ENCODE measurements at regions not wholly inside any gene's neighbourhood (a gene's known extent, or its start where the extent isn't known, plus 50 kb on each side); places are given as distances from the start of the nearest gene placed in this dataset.

- Histone ChIP-seq H3K36me3 (ENCODE audit: insufficient read depth, low read length) (no peaks in the 10 kb centered on the region), H3K4me1 (ENCODE audit: control insufficient read depth, insufficient read depth, low read length) (no peaks in the 10 kb centered on the region), H3K4me3 (ENCODE audit: low read length) (no peak overlapping the region), H3K27me3 (ENCODE audit: control insufficient read depth, insufficient read depth, low read length) (no peaks in the 10 kb centered on the region), H3K9ac (ENCODE audit: low read depth, low read length) (no peak overlapping the region), H3K9me3 (replicated peaks; ENCODE audit: low read length) (no peaks in the 10 kb centered on the region), H3K4me2 (ENCODE audit: low read length) (no peak overlapping the region)
These were observed 115.9 kb downstream of the KATNIP start for GRCh38 chr16:27665881-27666280.

GRCh38 chr16:27670071-27670810 lies 120.3 kb downstream of the KATNIP start:
- H3K4me2 ChIP-seq (ENCODE audit: low read length): no peak overlapping the region
- H3K4me1 ChIP-seq (ENCODE audit: control insufficient read depth, insufficient read depth, low read length): no peaks in the 10 kb centered on the region
- H3K9ac ChIP-seq (ENCODE audit: low read depth, low read length): no peak overlapping the region
- H3K27me3 ChIP-seq (ENCODE audit: control insufficient read depth, insufficient read depth, low read length): no peaks in the 10 kb centered on the region
- H3K4me3 ChIP-seq (ENCODE audit: low read length): no peak overlapping the region
- H3K9me3 ChIP-seq (replicated peaks; ENCODE audit: low read length): no peaks in the 10 kb centered on the region
- no peaks in the 10 kb centered on the region for H3K36me3 ChIP-seq (ENCODE audit: insufficient read depth, low read length)

- H3K4me3 ChIP-seq (ENCODE audit: low read length): no peak overlapping the region
- H3K4me2 ChIP-seq (ENCODE audit: low read length): no peak overlapping the region
- H3K4me1 ChIP-seq (ENCODE audit: control insufficient read depth, insufficient read depth, low read length): peaks cover 3% of the 10 kb centered on the region
- H3K36me3 ChIP-seq (ENCODE audit: insufficient read depth, low read length): no peaks in the 10 kb centered on the region
- no peaks in the 10 kb centered on the region for H3K27me3 ChIP-seq (ENCODE audit: control insufficient read depth, insufficient read depth, low read length)
- H3K9ac ChIP-seq (ENCODE audit: low read depth, low read length): no peak overlapping the region
- no peaks in the 10 kb centered on the region for H3K9me3 ChIP-seq (replicated peaks; ENCODE audit: low read length)
These were observed 121.5 kb downstream of the KATNIP start for GRCh38 chr16:27671410-27671809.

- H3K4me3 ChIP-seq (ENCODE audit: low read length): no peak overlapping the region
- H3K4me1 ChIP-seq (ENCODE audit: control insufficient read depth, insufficient read depth, low read length): peaks cover 16% of the 10 kb centered on the region
- peak overlapping the region; percentile 13 for H3K4me2 ChIP-seq (ENCODE audit: low read length)
- no peaks in the 10 kb centered on the region for H3K9me3 ChIP-seq (replicated peaks; ENCODE audit: low read length)
- H3K27me3 ChIP-seq (ENCODE audit: control insufficient read depth, insufficient read depth, low read length): no peaks in the 10 kb centered on the region
- peaks cover 13% of the 10 kb centered on the region for H3K36me3 ChIP-seq (ENCODE audit: insufficient read depth, low read length)
- peak overlapping the region; percentile 14 for H3K9ac ChIP-seq (ENCODE audit: low read depth, low read length)
These were observed 126.9 kb downstream of the KATNIP start for GRCh38 chr16:27676839-27677238.

- Histone ChIP-seq H3K9me3 (replicated peaks; ENCODE audit: low read length) (no peaks in the 10 kb centered on the region), H3K27me3 (ENCODE audit: control insufficient read depth, insufficient read depth, low read length) (no peaks in the 10 kb centered on the region), H3K4me3 (ENCODE audit: low read length) (no peak overlapping the region), H3K9ac (ENCODE audit: low read depth, low read length) (peak overlapping the region; percentile 14), H3K36me3 (ENCODE audit: insufficient read depth, low read length) (peaks cover 14% of the 10 kb centered on the region), H3K4me2 (ENCODE audit: low read length) (peak overlapping the region; percentile 13), H3K4me1 (ENCODE audit: control insufficient read depth, insufficient read depth, low read length) (peaks cover 16% of the 10 kb centered on the region)
These were observed 127.3 kb downstream of the KATNIP start for GRCh38 chr16:27677263-27677662.

GRCh38 chr16:27678955-27679354 lies 129.0 kb downstream of the KATNIP start:
- Histone ChIP-seq H3K27me3 (ENCODE audit: control insufficient read depth, insufficient read depth, low read length) (no peaks in the 10 kb centered on the region), H3K36me3 (ENCODE audit: insufficient read depth, low read length) (peaks cover 16% of the 10 kb centered on the region), H3K9me3 (replicated peaks; ENCODE audit: low read length) (no peaks in the 10 kb centered on the region), H3K9ac (ENCODE audit: low read depth, low read length) (no peak overlapping the region), H3K4me2 (ENCODE audit: low read length) (no peak overlapping the region), H3K4me3 (ENCODE audit: low read length) (no peak overlapping the region), H3K4me1 (ENCODE audit: control insufficient read depth, insufficient read depth, low read length) (peaks cover 16% of the 10 kb centered on the region)

- Histone ChIP-seq H3K4me1 (ENCODE audit: control insufficient read depth, insufficient read depth, low read length) (peaks cover 16% of the 10 kb centered on the region), H3K36me3 (ENCODE audit: insufficient read depth, low read length) (peaks cover 16% of the 10 kb centered on the region), H3K4me2 (ENCODE audit: low read length) (no peak overlapping the region), H3K27me3 (ENCODE audit: control insufficient read depth, insufficient read depth, low read length) (no peaks in the 10 kb centered on the region), H3K9ac (ENCODE audit: low read depth, low read length) (no peak overlapping the region), H3K4me3 (ENCODE audit: low read length) (no peak overlapping the region), H3K9me3 (replicated peaks; ENCODE audit: low read length) (no peaks in the 10 kb centered on the region)
These were observed 130.0 kb downstream of the KATNIP start for GRCh38 chr16:27679899-27680298.

- Histone ChIP-seq H3K27me3 (ENCODE audit: control insufficient read depth, insufficient read depth, low read length) (no peaks in the 10 kb centered on the region), H3K9me3 (replicated peaks; ENCODE audit: low read length) (no peaks in the 10 kb centered on the region), H3K4me3 (ENCODE audit: low read length) (no peak overlapping the region), H3K9ac (ENCODE audit: low read depth, low read length) (no peak overlapping the region), H3K36me3 (ENCODE audit: insufficient read depth, low read length) (peaks cover 16% of the 10 kb centered on the region), H3K4me1 (ENCODE audit: control insufficient read depth, insufficient read depth, low read length) (peaks cover 20% of the 10 kb centered on the region), H3K4me2 (ENCODE audit: low read length) (no peak overlapping the region)
These were observed 131.7 kb downstream of the KATNIP start for GRCh38 chr16:27681681-27682080.

GRCh38 chr16:27684047-27684446 lies 134.1 kb downstream of the KATNIP start:
- H3K9me3 ChIP-seq (replicated peaks; ENCODE audit: low read length): no peaks in the 10 kb centered on the region
- peaks cover 9% of the 10 kb centered on the region for H3K4me1 ChIP-seq (ENCODE audit: control insufficient read depth, insufficient read depth, low read length)
- H3K9ac ChIP-seq (ENCODE audit: low read depth, low read length): no peak overlapping the region
- H3K36me3 ChIP-seq (ENCODE audit: insufficient read depth, low read length): peaks cover 3% of the 10 kb centered on the region
- no peaks in the 10 kb centered on the region for H3K27me3 ChIP-seq (ENCODE audit: control insufficient read depth, insufficient read depth, low read length)
- H3K4me3 ChIP-seq (ENCODE audit: low read length): no peak overlapping the region
- no peak overlapping the region for H3K4me2 ChIP-seq (ENCODE audit: low read length)

GRCh38 chr16:27685807-27686206 lies 135.9 kb downstream of the KATNIP start:
- H3K36me3 ChIP-seq (ENCODE audit: insufficient read depth, low read length): peaks cover 3% of the 10 kb centered on the region
- no peaks in the 10 kb centered on the region for H3K9me3 ChIP-seq (replicated peaks; ENCODE audit: low read length)
- H3K9ac ChIP-seq (ENCODE audit: low read depth, low read length): no peak overlapping the region
- no peaks in the 10 kb centered on the region for H3K27me3 ChIP-seq (ENCODE audit: control insufficient read depth, insufficient read depth, low read length)
- no peak overlapping the region for H3K4me2 ChIP-seq (ENCODE audit: low read length)
- peaks cover 15% of the 10 kb centered on the region for H3K4me1 ChIP-seq (ENCODE audit: control insufficient read depth, insufficient read depth, low read length)
- no peak overlapping the region for H3K4me3 ChIP-seq (ENCODE audit: low read length)

GRCh38 chr16:27686926-27687325 lies 137.0 kb downstream of the KATNIP start:
- Histone ChIP-seq H3K36me3 (ENCODE audit: insufficient read depth, low read length) (peaks cover 3% of the 10 kb centered on the region), H3K9me3 (replicated peaks; ENCODE audit: low read length) (no peaks in the 10 kb centered on the region), H3K4me3 (ENCODE audit: low read length) (no peak overlapping the region), H3K4me1 (ENCODE audit: control insufficient read depth, insufficient read depth, low read length) (peaks cover 15% of the 10 kb centered on the region), H3K27me3 (ENCODE audit: control insufficient read depth, insufficient read depth, low read length) (no peaks in the 10 kb centered on the region), H3K4me2 (ENCODE audit: low read length) (no peak overlapping the region), H3K9ac (ENCODE audit: low read depth, low read length) (no peak overlapping the region)

- H3K4me2 ChIP-seq (ENCODE audit: low read length): no peak overlapping the region
- H3K27me3 ChIP-seq (ENCODE audit: control insufficient read depth, insufficient read depth, low read length): no peaks in the 10 kb centered on the region
- no peak overlapping the region for H3K4me3 ChIP-seq (ENCODE audit: low read length)
- H3K9ac ChIP-seq (ENCODE audit: low read depth, low read length): no peak overlapping the region
- H3K4me1 ChIP-seq (ENCODE audit: control insufficient read depth, insufficient read depth, low read length): peaks cover 15% of the 10 kb centered on the region
- no peaks in the 10 kb centered on the region for H3K36me3 ChIP-seq (ENCODE audit: insufficient read depth, low read length)
- no peaks in the 10 kb centered on the region for H3K9me3 ChIP-seq (replicated peaks; ENCODE audit: low read length)
These were observed 137.7 kb downstream of the KATNIP start for GRCh38 chr16:27687605-27688004.

Data from skeletal muscle satellite cell (primary cell).